GM23338 (cell line): ENCODE measurements at regions not wholly inside any gene's neighbourhood (a gene's known extent, or its start where the extent isn't known, plus 50 kb on each side); places are given as distances from the start of the nearest gene placed in this dataset.

Source experiments
- ATAC-seq: fragments of 200-7000 bp; cut with Tn5 transposase; 3 replicates; pipeline ENCODE4 v1.9.1; 2020
- DNase-seq: peaks from one replicate; pipeline ENCODE4 v3.0.0-alpha.2; 2015; ENCODE audit warnings: low spot score
- H2AFZ ChIP-seq: fragments of 200-600 bp; sonication (generic); 2 replicates; pipeline ENCODE4 v1.8.0; 2016; ENCODE audit warnings: antibody characterized with exemption, mild to moderate bottlenecking, moderate library complexity
- H3F3A ChIP-seq: fragments of 200-600 bp; sonication (generic); replicated peaks from 2 replicates; pipeline ENCODE4 v1.8.0; 2017; ENCODE audit warnings: antibody characterized with exemption, mixed run types, low read depth
- H3K27ac ChIP-seq: fragments of 200-600 bp; sonication (generic); 2 replicates; pipeline ENCODE4 v1.6.1; 2016; ENCODE audit warnings: low read depth
- H3K27me3 ChIP-seq: fragments of 200-600 bp; sonication (generic); 2 replicates; pipeline ENCODE4 v1.8.0; 2016; ENCODE audit warnings: mild to moderate bottlenecking, mixed run types, moderate library complexity; ENCODE audit not compliant: insufficient read depth
- H3K36me3 ChIP-seq: fragments of 200-600 bp; sonication (generic); 2 replicates; pipeline ENCODE4 v1.8.0; 2016; ENCODE audit warnings: mild to moderate bottlenecking; ENCODE audit not compliant: insufficient read depth
- H3K4me1 ChIP-seq: fragments of 200-600 bp; sonication (generic); 2 replicates; pipeline ENCODE4 v1.8.0; 2016; ENCODE audit warnings: mild to moderate bottlenecking, moderate library complexity; ENCODE audit not compliant: insufficient read depth
- H3K4me2 ChIP-seq: fragments of 200-600 bp; sonication (generic); 2 replicates; pipeline ENCODE4 v1.7.1; 2017; ENCODE audit warnings: mixed run types
- H3K4me3 ChIP-seq: fragments of 200-600 bp; sonication (generic); 2 replicates; pipeline ENCODE4 v1.6.1; 2016; ENCODE audit warnings: mixed run types
- H3K79me2 ChIP-seq: fragments of 200-600 bp; sonication (generic); replicated peaks from 2 replicates; pipeline ENCODE4 v1.8.0; 2017; ENCODE audit warnings: mild to moderate bottlenecking; ENCODE audit not compliant: insufficient read depth
- H3K9me2 ChIP-seq: fragments of 200-600 bp; sonication (generic); 2 replicates; pipeline ENCODE4 v1.8.0; 2017; ENCODE audit not compliant: insufficient read depth
- H4K20me1 ChIP-seq: fragments of 200-600 bp; sonication (generic); replicated peaks from 2 replicates; pipeline ENCODE4 v1.8.0; 2017; ENCODE audit warnings: mild to moderate bottlenecking; ENCODE audit not compliant: insufficient read depth
- H3K27ac Mint-ChIP-seq: 2 replicates; pipeline ENCODE4 v1.8.0; 2020; ENCODE audit warnings: inconsistent platforms, mild to moderate bottlenecking, moderate library complexity, mixed read lengths
- H3K27me3 Mint-ChIP-seq: 3 replicates; pipeline ENCODE4 v1.8.0; 2022; ENCODE audit warnings: low read depth, mild to moderate bottlenecking, moderate library complexity, mixed read lengths, inconsistent platforms; ENCODE audit not compliant: insufficient read depth, poor library complexity
- H3K36me3 Mint-ChIP-seq: 3 replicates; pipeline ENCODE4 v1.8.0; 2021; ENCODE audit warnings: low read depth, mild to moderate bottlenecking, inconsistent platforms, moderate library complexity, mixed read lengths
- H3K4me1 Mint-ChIP-seq: 3 replicates; pipeline ENCODE4 v1.8.0; 2020; ENCODE audit warnings: mild to moderate bottlenecking, inconsistent platforms, mixed read lengths
- H3K4me3 Mint-ChIP-seq: 3 replicates; pipeline ENCODE4 v1.8.0; 2021; ENCODE audit warnings: moderate library complexity, mild to moderate bottlenecking, inconsistent platforms, mixed read lengths
- H3K9me3 Mint-ChIP-seq: 3 replicates; pipeline ENCODE4 v1.8.0; 2020; ENCODE audit warnings: moderate library complexity, mild to moderate bottlenecking, inconsistent platforms, mixed read lengths
- CREB1 ChIP-seq: fragments of 250-450 bp; sonication (Bioruptor Pico); IDR thresholded peaks from 2 replicates; pipeline ENCODE4 v1.5.0; 2020; ENCODE audit warnings: low read depth, mild to moderate bottlenecking, moderate library complexity
- EZH2 ChIP-seq: fragments of 200-600 bp; sonication (generic); IDR thresholded peaks from one replicate; pipeline ENCODE4 v1.8.0; 2017; ENCODE audit warnings: antibody characterized with exemption, mild to moderate bottlenecking, low read depth; ENCODE audit not compliant: unreplicated experiment
- EZH2phosphoT487 ChIP-seq: fragments of 200-600 bp; sonication (generic); IDR thresholded peaks from one replicate; pipeline ENCODE4 v1.8.1; 2018; ENCODE audit warnings: antibody characterized with exemption; ENCODE audit not compliant: unreplicated experiment
- JUNB ChIP-seq: IDR thresholded peaks from one replicate; pipeline ENCODE4 v1.6.1; 2016; ENCODE audit warnings: antibody characterized with exemption; ENCODE audit not compliant: unreplicated experiment
- NANOG ChIP-seq: IDR thresholded peaks from 2 replicates; pipeline ENCODE4 v1.6.1; 2016; ENCODE audit warnings: antibody characterized with exemption, borderline replicate concordance
- POLR2AphosphoS5 ChIP-seq: IDR thresholded peaks from 2 replicates; pipeline ENCODE4 v1.6.1; 2016; ENCODE audit warnings: antibody characterized with exemption, low read depth
- STAT1 ChIP-seq: IDR thresholded peaks from one replicate; pipeline ENCODE4 v1.6.1; 2016; ENCODE audit warnings: antibody characterized with exemption; ENCODE audit not compliant: unreplicated experiment
- ZNF114 ChIP-seq: fragments of 250-450 bp; sonication (Bioruptor Pico); IDR thresholded peaks from 2 replicates; pipeline ENCODE4 v1.5.0; 2020; ENCODE audit warnings: mild to moderate bottlenecking, moderate library complexity
- ZNF331 ChIP-seq: fragments of 250-450 bp; sonication (Bioruptor Pico); IDR thresholded peaks from 2 replicates; pipeline ENCODE4 v1.5.0; 2020; ENCODE audit warnings: low read depth, mild to moderate bottlenecking, moderate library complexity
- TF ChIP-seq, protein P1 (sequence below): fragments of 250-450 bp; sonication (Bioruptor Pico); IDR thresholded peaks from 2 replicates; pipeline ENCODE4 v1.5.0; 2020; ENCODE audit warnings: mild to moderate bottlenecking, moderate library complexity
- TF ChIP-seq, protein P2 (sequence below): IDR thresholded peaks from one replicate; pipeline ENCODE4 v1.6.1; 2018; ENCODE audit warnings: antibody characterized with exemption; ENCODE audit not compliant: unreplicated experiment
- TF ChIP-seq, protein P3 (sequence below), 2 experiments: fragments of 200-600 bp in 1 of 2; sonication (generic) in 1 of 2; conservative IDR thresholded peaks; 2 replicates each; pipeline versions ENCODE4 v1.5.1 to v1.6.1; 2016 to 2017; ENCODE audit warnings: antibody characterized with exemption in 2 of 2, low read depth in 2 of 2, mild to moderate bottlenecking in 2 of 2, moderate library complexity in 1 of 2
- TF ChIP-seq, protein P4 (sequence below): IDR thresholded peaks from 2 replicates; pipeline ENCODE4 v1.6.1; 2016; ENCODE audit warnings: antibody characterized with exemption

DNA sequence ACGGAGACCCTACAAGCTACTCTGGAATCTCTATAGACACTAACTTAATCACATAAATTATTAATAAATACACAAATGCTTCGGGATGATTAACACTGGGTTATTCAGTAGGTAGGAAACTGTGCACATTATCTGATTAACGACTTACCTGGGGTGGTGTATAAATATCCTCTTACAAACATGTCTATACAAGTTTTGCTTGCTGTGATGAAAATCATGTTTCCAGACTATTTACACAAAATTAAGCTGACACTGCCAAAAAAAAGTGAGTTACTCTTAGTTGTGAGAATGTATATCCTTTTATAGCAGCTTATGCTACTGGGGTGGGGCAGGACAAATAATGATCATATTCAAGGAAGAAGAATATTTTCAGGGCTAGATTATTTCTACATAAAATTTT, 314.6 kb downstream of the C7orf25 start (continued):
- TF ChIP-seq, protein P1, sequence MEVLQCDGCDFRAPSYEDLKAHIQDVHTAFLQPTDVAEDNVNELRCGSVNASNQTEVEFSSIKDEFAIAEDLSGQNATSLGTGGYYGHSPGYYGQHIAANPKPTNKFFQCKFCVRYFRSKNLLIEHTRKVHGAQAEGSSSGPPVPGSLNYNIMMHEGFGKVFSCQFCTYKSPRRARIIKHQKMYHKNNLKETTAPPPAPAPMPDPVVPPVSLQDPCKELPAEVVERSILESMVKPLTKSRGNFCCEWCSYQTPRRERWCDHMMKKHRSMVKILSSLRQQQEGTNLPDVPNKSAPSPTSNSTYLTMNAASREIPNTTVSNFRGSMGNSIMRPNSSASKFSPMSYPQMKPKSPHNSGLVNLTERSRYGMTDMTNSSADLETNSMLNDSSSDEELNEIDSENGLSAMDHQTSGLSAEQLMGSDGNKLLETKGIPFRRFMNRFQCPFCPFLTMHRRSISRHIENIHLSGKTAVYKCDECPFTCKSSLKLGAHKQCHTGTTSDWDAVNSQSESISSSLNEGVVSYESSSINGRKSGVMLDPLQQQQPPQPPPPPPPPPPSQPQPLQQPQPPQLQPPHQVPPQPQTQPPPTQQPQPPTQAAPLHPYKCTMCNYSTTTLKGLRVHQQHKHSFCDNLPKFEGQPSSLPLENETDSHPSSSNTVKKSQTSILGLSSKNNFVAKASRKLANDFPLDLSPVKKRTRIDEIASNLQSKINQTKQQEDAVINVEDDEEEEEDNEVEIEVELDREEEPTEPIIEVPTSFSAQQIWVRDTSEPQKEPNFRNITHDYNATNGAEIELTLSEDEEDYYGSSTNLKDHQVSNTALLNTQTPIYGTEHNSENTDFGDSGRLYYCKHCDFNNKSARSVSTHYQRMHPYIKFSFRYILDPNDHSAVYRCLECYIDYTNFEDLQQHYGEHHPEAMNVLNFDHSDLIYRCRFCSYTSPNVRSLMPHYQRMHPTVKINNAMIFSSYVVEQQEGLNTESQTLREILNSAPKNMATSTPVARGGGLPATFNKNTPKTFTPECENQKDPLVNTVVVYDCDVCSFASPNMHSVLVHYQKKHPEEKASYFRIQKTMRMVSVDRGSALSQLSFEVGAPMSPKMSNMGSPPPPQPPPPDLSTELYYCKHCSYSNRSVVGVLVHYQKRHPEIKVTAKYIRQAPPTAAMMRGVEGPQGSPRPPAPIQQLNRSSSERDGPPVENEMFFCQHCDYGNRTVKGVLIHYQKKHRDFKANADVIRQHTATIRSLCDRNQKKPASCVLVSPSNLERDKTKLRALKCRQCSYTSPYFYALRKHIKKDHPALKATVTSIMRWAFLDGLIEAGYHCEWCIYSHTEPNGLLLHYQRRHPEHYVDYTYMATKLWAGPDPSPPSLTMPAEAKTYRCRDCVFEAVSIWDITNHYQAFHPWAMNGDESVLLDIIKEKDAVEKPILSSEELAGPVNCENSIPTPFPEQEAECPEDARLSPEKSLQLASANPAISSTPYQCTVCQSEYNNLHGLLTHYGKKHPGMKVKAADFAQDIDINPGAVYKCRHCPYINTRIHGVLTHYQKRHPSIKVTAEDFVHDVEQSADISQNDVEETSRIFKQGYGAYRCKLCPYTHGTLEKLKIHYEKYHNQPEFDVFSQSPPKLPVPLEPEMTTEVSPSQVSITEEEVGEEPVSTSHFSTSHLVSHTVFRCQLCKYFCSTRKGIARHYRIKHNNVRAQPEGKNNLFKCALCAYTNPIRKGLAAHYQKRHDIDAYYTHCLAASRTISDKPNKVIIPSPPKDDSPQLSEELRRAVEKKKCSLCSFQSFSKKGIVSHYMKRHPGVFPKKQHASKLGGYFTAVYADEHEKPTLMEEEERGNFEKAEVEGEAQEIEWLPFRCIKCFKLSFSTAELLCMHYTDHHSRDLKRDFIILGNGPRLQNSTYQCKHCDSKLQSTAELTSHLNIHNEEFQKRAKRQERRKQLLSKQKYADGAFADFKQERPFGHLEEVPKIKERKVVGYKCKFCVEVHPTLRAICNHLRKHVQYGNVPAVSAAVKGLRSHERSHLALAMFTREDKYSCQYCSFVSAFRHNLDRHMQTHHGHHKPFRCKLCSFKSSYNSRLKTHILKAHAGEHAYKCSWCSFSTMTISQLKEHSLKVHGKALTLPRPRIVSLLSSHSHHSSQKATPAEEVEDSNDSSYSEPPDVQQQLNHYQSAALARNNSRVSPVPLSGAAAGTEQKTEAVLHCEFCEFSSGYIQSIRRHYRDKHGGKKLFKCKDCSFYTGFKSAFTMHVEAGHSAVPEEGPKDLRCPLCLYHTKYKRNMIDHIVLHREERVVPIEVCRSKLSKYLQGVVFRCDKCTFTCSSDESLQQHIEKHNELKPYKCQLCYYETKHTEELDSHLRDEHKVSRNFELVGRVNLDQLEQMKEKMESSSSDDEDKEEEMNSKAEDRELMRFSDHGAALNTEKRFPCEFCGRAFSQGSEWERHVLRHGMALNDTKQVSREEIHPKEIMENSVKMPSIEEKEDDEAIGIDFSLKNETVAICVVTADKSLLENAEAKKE (CRISPR knock-in tag), result no peak

DNA sequence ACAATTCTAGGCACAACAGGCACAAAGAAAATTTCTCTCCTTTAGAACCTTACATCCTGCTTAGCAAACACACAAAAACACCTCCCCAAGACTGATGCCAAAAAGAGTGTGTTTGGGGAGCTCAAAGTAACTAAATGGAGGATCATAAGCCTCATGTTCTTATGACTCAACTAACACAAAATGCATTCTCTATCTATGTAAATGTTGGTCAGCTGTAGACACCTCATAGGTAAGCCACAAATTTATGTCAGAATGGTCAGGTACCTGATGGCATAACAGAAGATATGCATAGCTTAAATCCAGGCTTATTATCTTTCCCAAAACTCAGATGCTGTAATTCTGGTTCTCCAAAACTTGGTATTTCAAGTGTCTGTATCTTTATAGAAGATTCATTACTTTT, 315.1 kb downstream of the C7orf25 start:
- Mint-ChIP-seq H3K9me3 (no peaks in the 10 kb centered on the region), H3K36me3 (no peaks in the 10 kb centered on the region), H3K4me1 (peaks cover 6% of the 10 kb centered on the region; the same call in 1 of the 3 replicates), H3K27me3 (no peaks in the 10 kb centered on the region), H3K27ac (no peak overlapping the region), H3K4me3 (no peak overlapping the region)
- no peak overlapping the region for H2AFZ ChIP-seq
- no peaks in the 10 kb centered on the region for H3K4me1 ChIP-seq
- no peak overlapping the region for H3K4me3 ChIP-seq
- ATAC-seq (no peak), DNase-seq (no peak)
- H3K9me2 ChIP-seq, result peaks cover 5% of the 10 kb centered on the region; the same call in 1 of the 2 replicates
- H4K20me1 ChIP-seq, result no peaks in the 10 kb centered on the region
- H3K4me2 ChIP-seq, result no peak overlapping the region
- H3K36me3 ChIP-seq, result no peaks in the 10 kb centered on the region
- H3K79me2 ChIP-seq, result no peaks in the 10 kb centered on the region
- H3F3A ChIP-seq, result no peaks in the 10 kb centered on the region
- no peak overlapping the region for H3K27ac ChIP-seq
- H3K27me3 ChIP-seq, result no peaks in the 10 kb centered on the region
- TF ChIP-seq POLR2AphosphoS5, result no peak
- TF ChIP-seq ZNF331 (CRISPR knock-in tag), result no peak
- TF ChIP-seq, protein P2, sequence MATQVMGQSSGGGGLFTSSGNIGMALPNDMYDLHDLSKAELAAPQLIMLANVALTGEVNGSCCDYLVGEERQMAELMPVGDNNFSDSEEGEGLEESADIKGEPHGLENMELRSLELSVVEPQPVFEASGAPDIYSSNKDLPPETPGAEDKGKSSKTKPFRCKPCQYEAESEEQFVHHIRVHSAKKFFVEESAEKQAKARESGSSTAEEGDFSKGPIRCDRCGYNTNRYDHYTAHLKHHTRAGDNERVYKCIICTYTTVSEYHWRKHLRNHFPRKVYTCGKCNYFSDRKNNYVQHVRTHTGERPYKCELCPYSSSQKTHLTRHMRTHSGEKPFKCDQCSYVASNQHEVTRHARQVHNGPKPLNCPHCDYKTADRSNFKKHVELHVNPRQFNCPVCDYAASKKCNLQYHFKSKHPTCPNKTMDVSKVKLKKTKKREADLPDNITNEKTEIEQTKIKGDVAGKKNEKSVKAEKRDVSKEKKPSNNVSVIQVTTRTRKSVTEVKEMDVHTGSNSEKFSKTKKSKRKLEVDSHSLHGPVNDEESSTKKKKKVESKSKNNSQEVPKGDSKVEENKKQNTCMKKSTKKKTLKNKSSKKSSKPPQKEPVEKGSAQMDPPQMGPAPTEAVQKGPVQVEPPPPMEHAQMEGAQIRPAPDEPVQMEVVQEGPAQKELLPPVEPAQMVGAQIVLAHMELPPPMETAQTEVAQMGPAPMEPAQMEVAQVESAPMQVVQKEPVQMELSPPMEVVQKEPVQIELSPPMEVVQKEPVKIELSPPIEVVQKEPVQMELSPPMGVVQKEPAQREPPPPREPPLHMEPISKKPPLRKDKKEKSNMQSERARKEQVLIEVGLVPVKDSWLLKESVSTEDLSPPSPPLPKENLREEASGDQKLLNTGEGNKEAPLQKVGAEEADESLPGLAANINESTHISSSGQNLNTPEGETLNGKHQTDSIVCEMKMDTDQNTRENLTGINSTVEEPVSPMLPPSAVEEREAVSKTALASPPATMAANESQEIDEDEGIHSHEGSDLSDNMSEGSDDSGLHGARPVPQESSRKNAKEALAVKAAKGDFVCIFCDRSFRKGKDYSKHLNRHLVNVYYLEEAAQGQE, result no peak
- TF ChIP-seq, protein P3, sequence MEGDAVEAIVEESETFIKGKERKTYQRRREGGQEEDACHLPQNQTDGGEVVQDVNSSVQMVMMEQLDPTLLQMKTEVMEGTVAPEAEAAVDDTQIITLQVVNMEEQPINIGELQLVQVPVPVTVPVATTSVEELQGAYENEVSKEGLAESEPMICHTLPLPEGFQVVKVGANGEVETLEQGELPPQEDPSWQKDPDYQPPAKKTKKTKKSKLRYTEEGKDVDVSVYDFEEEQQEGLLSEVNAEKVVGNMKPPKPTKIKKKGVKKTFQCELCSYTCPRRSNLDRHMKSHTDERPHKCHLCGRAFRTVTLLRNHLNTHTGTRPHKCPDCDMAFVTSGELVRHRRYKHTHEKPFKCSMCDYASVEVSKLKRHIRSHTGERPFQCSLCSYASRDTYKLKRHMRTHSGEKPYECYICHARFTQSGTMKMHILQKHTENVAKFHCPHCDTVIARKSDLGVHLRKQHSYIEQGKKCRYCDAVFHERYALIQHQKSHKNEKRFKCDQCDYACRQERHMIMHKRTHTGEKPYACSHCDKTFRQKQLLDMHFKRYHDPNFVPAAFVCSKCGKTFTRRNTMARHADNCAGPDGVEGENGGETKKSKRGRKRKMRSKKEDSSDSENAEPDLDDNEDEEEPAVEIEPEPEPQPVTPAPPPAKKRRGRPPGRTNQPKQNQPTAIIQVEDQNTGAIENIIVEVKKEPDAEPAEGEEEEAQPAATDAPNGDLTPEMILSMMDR (conservative IDR thresholded peaks at IDR 0.05; ENCODE audit: low read depth in 2 of 2), result no peak
- no peak for TF ChIP-seq JUNB
- no peak for TF ChIP-seq CREB1 (CRISPR knock-in tag)
- TF ChIP-seq, protein P4, sequence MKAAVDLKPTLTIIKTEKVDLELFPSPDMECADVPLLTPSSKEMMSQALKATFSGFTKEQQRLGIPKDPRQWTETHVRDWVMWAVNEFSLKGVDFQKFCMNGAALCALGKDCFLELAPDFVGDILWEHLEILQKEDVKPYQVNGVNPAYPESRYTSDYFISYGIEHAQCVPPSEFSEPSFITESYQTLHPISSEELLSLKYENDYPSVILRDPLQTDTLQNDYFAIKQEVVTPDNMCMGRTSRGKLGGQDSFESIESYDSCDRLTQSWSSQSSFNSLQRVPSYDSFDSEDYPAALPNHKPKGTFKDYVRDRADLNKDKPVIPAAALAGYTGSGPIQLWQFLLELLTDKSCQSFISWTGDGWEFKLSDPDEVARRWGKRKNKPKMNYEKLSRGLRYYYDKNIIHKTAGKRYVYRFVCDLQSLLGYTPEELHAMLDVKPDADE, result no peak
- no peak for TF ChIP-seq EZH2
- no peak for TF ChIP-seq STAT1
- TF ChIP-seq EZH2phosphoT487, result no peak
- TF ChIP-seq NANOG, result no peak
- no peak for TF ChIP-seq ZNF114 (CRISPR knock-in tag)
